ENCODE measurements at regions not wholly inside any gene's neighbourhood (a gene's known extent, or its start where the extent isn't known, plus 50 kb on each side); places are given as distances from the start of the nearest gene placed in this dataset.

GRCh38 chr10:54983255-54983654 lies 182.2 kb upstream of the PCDH15 start:
- no peaks in the 10 kb centered on the region for H4K20me1 ChIP-seq (ENCODE audit: insufficient read depth, low read length)
- no peak overlapping the region for H3K27ac ChIP-seq (ENCODE audit: low read length)
- no peaks in the 10 kb centered on the region for H3K9me3 ChIP-seq (replicated peaks; ENCODE audit: insufficient read depth, low read length)
- no peak overlapping the region for H2AFZ ChIP-seq (ENCODE audit: low read length)
- H3K36me3 ChIP-seq (replicated peaks; ENCODE audit: insufficient read depth, low read length), result no peaks in the 10 kb centered on the region
- DNase-seq, result no peak
- H3K4me3 ChIP-seq (ENCODE audit: low read length), result no peak overlapping the region
- H3K9me2 ChIP-seq (replicated peaks; ENCODE audit: insufficient read depth, low read length), result no peaks in the 10 kb centered on the region
- H3K9ac ChIP-seq (ENCODE audit: low read length), result no peak overlapping the region
- no peaks in the 10 kb centered on the region for H3K79me2 ChIP-seq (ENCODE audit: low read length)
- no peaks in the 10 kb centered on the region for H3K27me3 ChIP-seq (replicated peaks; ENCODE audit: insufficient read depth, low read length)
- TF ChIP-seq EZH2phosphoT487 (IDR thresholded peaks at IDR 0.05; ENCODE audit: low read length) (no peak), CTCF (IDR thresholded peaks at IDR 0.05; ENCODE audit: low read length) (no peak), EZH2 (optimal IDR thresholded peaks at IDR 0.05; ENCODE audit: low read depth, low read length) (no peak)
- H3K4me1 ChIP-seq (ENCODE audit: low read length), result peaks cover 7% of the 10 kb centered on the region
- H3F3A ChIP-seq (ENCODE audit: insufficient read depth, low read length), result no peaks in the 10 kb centered on the region
- no peak overlapping the region for H3K4me2 ChIP-seq (ENCODE audit: low read depth, low read length)

- H3F3A ChIP-seq (ENCODE audit: insufficient read depth, low read length), result no peaks in the 10 kb centered on the region
- no peaks in the 10 kb centered on the region for H4K20me1 ChIP-seq (ENCODE audit: insufficient read depth, low read length)
- no peaks in the 10 kb centered on the region for H3K27me3 ChIP-seq (replicated peaks; ENCODE audit: insufficient read depth, low read length)
- H3K79me2 ChIP-seq (ENCODE audit: low read length), result no peaks in the 10 kb centered on the region
- no peak overlapping the region for H3K4me2 ChIP-seq (ENCODE audit: low read depth, low read length)
- DNase-seq, result no peak
- H3K4me3 ChIP-seq (ENCODE audit: low read length), result no peak overlapping the region
- no peak overlapping the region for H3K9ac ChIP-seq (ENCODE audit: low read length)
- H3K9me3 ChIP-seq (replicated peaks; ENCODE audit: insufficient read depth, low read length), result no peaks in the 10 kb centered on the region
- no peaks in the 10 kb centered on the region for H3K9me2 ChIP-seq (replicated peaks; ENCODE audit: insufficient read depth, low read length)
- no peaks in the 10 kb centered on the region for H3K4me1 ChIP-seq (ENCODE audit: low read length)
- TF ChIP-seq CTCF (IDR thresholded peaks at IDR 0.05; ENCODE audit: low read length), result no peak
- no peak for TF ChIP-seq EZH2phosphoT487 (IDR thresholded peaks at IDR 0.05; ENCODE audit: low read length)
- no peak for TF ChIP-seq EZH2 (optimal IDR thresholded peaks at IDR 0.05; ENCODE audit: low read depth, low read length)
- no peaks in the 10 kb centered on the region for H3K36me3 ChIP-seq (replicated peaks; ENCODE audit: insufficient read depth, low read length)
- no peak overlapping the region for H3K27ac ChIP-seq (ENCODE audit: low read length)
- no peak overlapping the region for H2AFZ ChIP-seq (ENCODE audit: low read length)
Measured at GRCh38 chr10:54962134-54962900, 161.3 kb upstream of the PCDH15 start.

GRCh38 chr10:54961040-54961439 lies 160.0 kb upstream of the PCDH15 start:
- Histone ChIP-seq H3K4me1 (ENCODE audit: low read length) (no peaks in the 10 kb centered on the region), H4K20me1 (ENCODE audit: insufficient read depth, low read length) (no peaks in the 10 kb centered on the region), H3K36me3 (replicated peaks; ENCODE audit: insufficient read depth, low read length) (no peaks in the 10 kb centered on the region), H3K27ac (ENCODE audit: low read length) (no peak overlapping the region), H3K27me3 (replicated peaks; ENCODE audit: insufficient read depth, low read length) (no peaks in the 10 kb centered on the region), H3K4me3 (ENCODE audit: low read length) (no peak overlapping the region), H3K4me2 (ENCODE audit: low read depth, low read length) (no peak overlapping the region), H3K79me2 (ENCODE audit: low read length) (no peaks in the 10 kb centered on the region), H3K9me2 (replicated peaks; ENCODE audit: insufficient read depth, low read length) (no peaks in the 10 kb centered on the region), H3K9me3 (replicated peaks; ENCODE audit: insufficient read depth, low read length) (no peaks in the 10 kb centered on the region), H2AFZ (ENCODE audit: low read length) (no peak overlapping the region), H3F3A (ENCODE audit: insufficient read depth, low read length) (no peaks in the 10 kb centered on the region), H3K9ac (ENCODE audit: low read length) (no peak overlapping the region)
- TF ChIP-seq EZH2 (optimal IDR thresholded peaks at IDR 0.05; ENCODE audit: low read depth, low read length), result no peak
- TF ChIP-seq EZH2phosphoT487 (IDR thresholded peaks at IDR 0.05; ENCODE audit: low read length), result no peak
- no peak for DNase-seq

GRCh38 chr10:54958844-54959243 lies 157.8 kb upstream of the PCDH15 start:
- no peak for DNase-seq
- H3K27ac ChIP-seq (ENCODE audit: low read length), result no peak overlapping the region
- no peaks in the 10 kb centered on the region for H3K9me3 ChIP-seq (replicated peaks; ENCODE audit: insufficient read depth, low read length)
- H3K4me1 ChIP-seq (ENCODE audit: low read length), result no peaks in the 10 kb centered on the region
- TF ChIP-seq EZH2 (optimal IDR thresholded peaks at IDR 0.05; ENCODE audit: low read depth, low read length) (no peak), EZH2phosphoT487 (IDR thresholded peaks at IDR 0.05; ENCODE audit: low read length) (no peak), CTCF (IDR thresholded peaks at IDR 0.05; ENCODE audit: low read length) (no peak)
- no peaks in the 10 kb centered on the region for H3F3A ChIP-seq (ENCODE audit: insufficient read depth, low read length)
- H3K9me2 ChIP-seq (replicated peaks; ENCODE audit: insufficient read depth, low read length), result no peaks in the 10 kb centered on the region
- no peak overlapping the region for H3K9ac ChIP-seq (ENCODE audit: low read length)
- no peak overlapping the region for H2AFZ ChIP-seq (ENCODE audit: low read length)
- H4K20me1 ChIP-seq (ENCODE audit: insufficient read depth, low read length), result no peaks in the 10 kb centered on the region
- H3K27me3 ChIP-seq (replicated peaks; ENCODE audit: insufficient read depth, low read length), result no peaks in the 10 kb centered on the region
- H3K79me2 ChIP-seq (ENCODE audit: low read length), result no peaks in the 10 kb centered on the region
- H3K36me3 ChIP-seq (replicated peaks; ENCODE audit: insufficient read depth, low read length), result no peaks in the 10 kb centered on the region
- H3K4me2 ChIP-seq (ENCODE audit: low read depth, low read length), result no peak overlapping the region
- no peak overlapping the region for H3K4me3 ChIP-seq (ENCODE audit: low read length)
